ENCODE measurements at regions not wholly inside any gene's neighbourhood (a gene's known extent, or its start where the extent isn't known, plus 50 kb on each side); places are given as distances from the start of the nearest gene placed in this dataset.
"Not testable (repeated sequence)": the region's sequence is repeated elsewhere in the genome, so short reads cannot be mapped to it uniquely, and the experiment has no call there.

GRCh38 chr10:2189356-2189755, 452.0 kb upstream of the ADARB2 start:
- not testable (repeated sequence) for TF ChIP-seq EZH2phosphoT487 (IDR thresholded peaks at IDR 0.05; ENCODE audit: low read depth, severe bottlenecking, unreplicated experiment); EZH2 (IDR thresholded peaks at IDR 0.05; ENCODE audit: borderline replicate concordance)
